ENCODE measurements at regions not wholly inside any gene's neighbourhood (a gene's known extent, or its start where the extent isn't known, plus 50 kb on each side); places are given as distances from the start of the nearest gene placed in this dataset.

GRCh38 chr13:83219832-83220231 is 662.4 kb downstream of the SLITRK1 start:
- no peak for DNase-seq (ENCODE audit: low read depth, low spot score)

GRCh38 chr13:83216479-83217245 is 665.6 kb downstream of the SLITRK1 start:
- DNase-seq (ENCODE audit: low read depth, low spot score) = no peak

- no peak for DNase-seq (ENCODE audit: low read depth, low spot score)
Observed at GRCh38 chr13:83215627-83216026, 666.6 kb downstream of the SLITRK1 start.

GRCh38 chr13:83214452-83214851 is 667.8 kb downstream of the SLITRK1 start:
- no peak for DNase-seq (ENCODE audit: low read depth, low spot score)

- no peak for DNase-seq (ENCODE audit: low read depth, low spot score)
Observed at GRCh38 chr13:83211301-83211700, 671.0 kb downstream of the SLITRK1 start.

GRCh38 chr13:83204886-83205285 is 677.4 kb downstream of the SLITRK1 start:
- DNase-seq (ENCODE audit: low read depth, low spot score) = no peak

- DNase-seq (ENCODE audit: low read depth, low spot score) = no peak
Observed at GRCh38 chr13:83201506-83201905, 680.8 kb downstream of the SLITRK1 start.

GRCh38 chr13:83197316-83197715 is 685.0 kb downstream of the SLITRK1 start:
- DNase-seq (ENCODE audit: low read depth, low spot score) = no peak

- no peak for DNase-seq (ENCODE audit: low read depth, low spot score)
Observed at GRCh38 chr13:83190020-83190419, 692.3 kb downstream of the SLITRK1 start.

- DNase-seq (ENCODE audit: low read depth, low spot score) = no peak
Observed at GRCh38 chr13:83184819-83185218, 697.5 kb downstream of the SLITRK1 start.

- DNase-seq (ENCODE audit: low read depth, low spot score) = no peak
Observed at GRCh38 chr13:83184150-83184475, 698.2 kb downstream of the SLITRK1 start.

- no peak for DNase-seq (ENCODE audit: low read depth, low spot score)
Observed at GRCh38 chr13:83183439-83184149, 698.7 kb downstream of the SLITRK1 start.

GRCh38 chr13:83182845-83183244 is 699.4 kb downstream of the SLITRK1 start:
- no peak for DNase-seq (ENCODE audit: low read depth, low spot score)

- no peak for DNase-seq (ENCODE audit: low read depth, low spot score)
Observed at GRCh38 chr13:83178008-83178407, 704.3 kb downstream of the SLITRK1 start.

GRCh38 chr13:83168590-83168989 is 713.7 kb downstream of the SLITRK1 start:
- no peak for DNase-seq (ENCODE audit: low read depth, low spot score)

GRCh38 chr13:83167203-83167602 is 715.1 kb downstream of the SLITRK1 start:
- DNase-seq (ENCODE audit: low read depth, low spot score) = no peak

GRCh38 chr13:83166550-83166949 is 715.7 kb downstream of the SLITRK1 start:
- no peak for DNase-seq (ENCODE audit: low read depth, low spot score)

GRCh38 chr13:83162493-83162892 is 719.8 kb downstream of the SLITRK1 start:
- DNase-seq (ENCODE audit: low read depth, low spot score) = no peak

- no peak for DNase-seq (ENCODE audit: low read depth, low spot score)
Observed at GRCh38 chr13:83153848-83154247, 728.4 kb downstream of the SLITRK1 start.

GRCh38 chr13:83151308-83151660 is 731.0 kb downstream of the SLITRK1 start:
- no peak for DNase-seq (ENCODE audit: low read depth, low spot score)

- no peak for DNase-seq (ENCODE audit: low read depth, low spot score)
Observed at GRCh38 chr13:83150616-83151307, 731.5 kb downstream of the SLITRK1 start.

- no peak for DNase-seq (ENCODE audit: low read depth, low spot score)
Observed at GRCh38 chr13:83136660-83137059, 745.6 kb downstream of the SLITRK1 start.

GRCh38 chr13:83125791-83126190 is 756.5 kb downstream of the SLITRK1 start:
- no peak for DNase-seq (ENCODE audit: low read depth, low spot score)
